ENCODE measurements at regions not wholly inside any gene's neighbourhood (a gene's known extent, or its start where the extent isn't known, plus 50 kb on each side); places are given as distances from the start of the nearest gene placed in this dataset.

- no peak for DNase-seq (ENCODE audit: extremely low read depth, insufficient read length)
- Histone ChIP-seq H3K36me3 (ENCODE audit: control insufficient read depth, insufficient read depth, low read length) (no peaks in the 10 kb centered on the region), H3K27me3 (replicated peaks; ENCODE audit: control insufficient read depth, insufficient read depth, low read length) (no peaks in the 10 kb centered on the region), H3K4me3 (replicated peaks; ENCODE audit: low read depth, low read length) (no peak overlapping the region)
- TF ChIP-seq, protein P1, sequence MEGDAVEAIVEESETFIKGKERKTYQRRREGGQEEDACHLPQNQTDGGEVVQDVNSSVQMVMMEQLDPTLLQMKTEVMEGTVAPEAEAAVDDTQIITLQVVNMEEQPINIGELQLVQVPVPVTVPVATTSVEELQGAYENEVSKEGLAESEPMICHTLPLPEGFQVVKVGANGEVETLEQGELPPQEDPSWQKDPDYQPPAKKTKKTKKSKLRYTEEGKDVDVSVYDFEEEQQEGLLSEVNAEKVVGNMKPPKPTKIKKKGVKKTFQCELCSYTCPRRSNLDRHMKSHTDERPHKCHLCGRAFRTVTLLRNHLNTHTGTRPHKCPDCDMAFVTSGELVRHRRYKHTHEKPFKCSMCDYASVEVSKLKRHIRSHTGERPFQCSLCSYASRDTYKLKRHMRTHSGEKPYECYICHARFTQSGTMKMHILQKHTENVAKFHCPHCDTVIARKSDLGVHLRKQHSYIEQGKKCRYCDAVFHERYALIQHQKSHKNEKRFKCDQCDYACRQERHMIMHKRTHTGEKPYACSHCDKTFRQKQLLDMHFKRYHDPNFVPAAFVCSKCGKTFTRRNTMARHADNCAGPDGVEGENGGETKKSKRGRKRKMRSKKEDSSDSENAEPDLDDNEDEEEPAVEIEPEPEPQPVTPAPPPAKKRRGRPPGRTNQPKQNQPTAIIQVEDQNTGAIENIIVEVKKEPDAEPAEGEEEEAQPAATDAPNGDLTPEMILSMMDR (IDR thresholded peaks at IDR 0.05; ENCODE audit: insufficient read depth, low read length, poor library complexity, severe bottlenecking) = peak; percentile 83
Measured at GRCh38 chr4:20395160-20395773, 143.6 kb downstream of the SLIT2 start.

DNA sequence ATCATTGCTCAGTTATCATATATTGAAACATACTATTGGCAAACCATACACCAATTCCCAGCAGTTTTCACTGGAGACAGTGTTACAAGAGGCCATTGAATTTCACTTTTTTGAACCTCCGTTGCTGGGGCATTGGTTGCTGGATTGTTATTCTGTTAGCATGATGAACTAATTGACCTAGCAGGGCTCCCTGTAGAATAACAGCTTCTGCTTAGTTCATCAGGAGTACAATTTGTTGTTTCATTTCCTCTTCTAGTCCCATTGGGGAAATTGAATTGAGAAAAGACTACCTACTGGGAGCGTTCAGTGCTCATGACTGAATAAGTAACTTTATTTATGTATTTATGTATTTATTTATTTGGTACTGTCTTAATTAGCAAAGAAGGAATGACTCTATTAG, 151.6 kb downstream of the SLIT2 start:
- TF ChIP-seq, protein P1 (IDR thresholded peaks at IDR 0.05; ENCODE audit: insufficient read depth, low read length, poor library complexity, severe bottlenecking) = no peak
- no peak for DNase-seq (ENCODE audit: extremely low read depth, insufficient read length)
- Histone ChIP-seq H3K36me3 (ENCODE audit: control insufficient read depth, insufficient read depth, low read length) (no peaks in the 10 kb centered on the region), H3K4me3 (replicated peaks; ENCODE audit: low read depth, low read length) (no peak overlapping the region), H3K27me3 (replicated peaks; ENCODE audit: control insufficient read depth, insufficient read depth, low read length) (no peaks in the 10 kb centered on the region)

GRCh38 chr4:20403846-20404245, 152.1 kb downstream of the SLIT2 start:
- TF ChIP-seq, protein P1 (IDR thresholded peaks at IDR 0.05; ENCODE audit: insufficient read depth, low read length, poor library complexity, severe bottlenecking) = no peak
- Histone ChIP-seq H3K36me3 (ENCODE audit: control insufficient read depth, insufficient read depth, low read length) (no peaks in the 10 kb centered on the region), H3K4me3 (replicated peaks; ENCODE audit: low read depth, low read length) (no peak overlapping the region), H3K27me3 (replicated peaks; ENCODE audit: control insufficient read depth, insufficient read depth, low read length) (no peaks in the 10 kb centered on the region)
- DNase-seq (ENCODE audit: extremely low read depth, insufficient read length) = no peak

DNA sequence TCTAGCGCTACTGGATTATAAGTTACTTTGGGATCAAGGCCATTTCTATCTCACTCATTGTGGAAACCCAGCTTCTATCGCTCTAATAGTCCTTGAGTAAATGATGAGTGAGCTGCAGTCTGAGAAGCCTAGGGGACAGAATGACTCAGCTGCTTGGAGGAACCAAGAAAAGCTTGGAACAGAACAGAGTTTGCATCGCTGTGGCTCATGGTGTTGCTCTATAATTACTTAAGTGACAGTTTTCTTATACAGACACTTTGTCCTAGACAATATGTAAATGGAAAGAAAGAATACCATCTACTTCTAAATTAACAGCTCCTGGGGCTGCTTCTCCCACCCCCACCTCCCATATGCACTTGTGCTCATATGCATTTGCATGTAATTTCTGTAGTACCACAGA, 156.9 kb downstream of the SLIT2 start:
- DNase-seq (ENCODE audit: extremely low read depth, insufficient read length) = no peak
- no peaks in the 10 kb centered on the region for H3K27me3 ChIP-seq (replicated peaks; ENCODE audit: control insufficient read depth, insufficient read depth, low read length)
- no peak overlapping the region for H3K4me3 ChIP-seq (replicated peaks; ENCODE audit: low read depth, low read length)
- no peaks in the 10 kb centered on the region for H3K36me3 ChIP-seq (ENCODE audit: control insufficient read depth, insufficient read depth, low read length)
- TF ChIP-seq, protein P1 (IDR thresholded peaks at IDR 0.05; ENCODE audit: insufficient read depth, low read length, poor library complexity, severe bottlenecking) = no peak

DNA sequence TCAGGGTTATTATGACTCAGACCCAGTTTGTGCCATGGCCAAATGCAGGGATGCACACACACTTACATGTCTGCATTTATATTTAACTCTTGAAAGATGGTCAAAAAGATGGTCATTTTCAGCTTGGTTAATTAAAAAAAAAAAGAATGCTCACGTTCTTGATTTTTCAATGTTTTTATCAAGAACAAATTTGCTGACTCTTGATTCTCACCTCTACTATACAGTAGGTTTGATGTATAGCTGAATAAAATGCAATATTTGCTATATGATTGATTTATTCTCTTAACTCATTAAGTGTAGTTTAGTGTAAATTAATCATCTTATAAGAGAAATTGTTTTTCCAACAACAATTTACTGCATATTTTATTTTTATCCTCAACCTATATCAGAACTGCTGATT, 160.4 kb downstream of the SLIT2 start:
- Histone ChIP-seq H3K36me3 (ENCODE audit: control insufficient read depth, insufficient read depth, low read length) (no peaks in the 10 kb centered on the region), H3K4me3 (replicated peaks; ENCODE audit: low read depth, low read length) (no peak overlapping the region), H3K27me3 (replicated peaks; ENCODE audit: control insufficient read depth, insufficient read depth, low read length) (no peaks in the 10 kb centered on the region)
- DNase-seq (ENCODE audit: extremely low read depth, insufficient read length) = no peak
- TF ChIP-seq, protein P1 (IDR thresholded peaks at IDR 0.05; ENCODE audit: insufficient read depth, low read length, poor library complexity, severe bottlenecking) = no peak

DNA sequence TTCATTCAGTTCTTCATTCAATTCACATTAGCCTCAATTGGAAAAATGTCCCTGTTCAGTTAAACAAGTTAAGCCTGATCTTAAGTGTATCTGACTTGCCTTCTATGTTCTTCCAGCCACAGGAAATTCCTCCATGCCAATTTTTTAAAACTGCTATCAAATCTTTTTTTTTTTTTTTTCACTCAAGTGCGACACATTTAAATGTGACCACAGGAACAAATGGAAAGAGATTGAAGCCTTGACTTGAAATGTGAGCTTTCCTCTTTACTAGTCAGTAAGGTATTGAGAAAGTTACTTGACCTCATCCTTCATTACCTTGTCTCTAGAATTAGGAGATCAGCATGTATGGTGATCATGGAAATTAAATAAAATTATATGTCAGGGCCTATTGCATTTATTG, 165.1 kb downstream of the SLIT2 start:
- TF ChIP-seq, protein P1 (IDR thresholded peaks at IDR 0.05; ENCODE audit: insufficient read depth, low read length, poor library complexity, severe bottlenecking) = no peak
- H3K36me3 ChIP-seq (ENCODE audit: control insufficient read depth, insufficient read depth, low read length) = no peaks in the 10 kb centered on the region
- H3K4me3 ChIP-seq (replicated peaks; ENCODE audit: low read depth, low read length) = no peak overlapping the region
- DNase-seq (ENCODE audit: extremely low read depth, insufficient read length) = no peak
- H3K27me3 ChIP-seq (replicated peaks; ENCODE audit: control insufficient read depth, insufficient read depth, low read length) = no peaks in the 10 kb centered on the region

Data from GM06990 (cell line).